ENCODE measurements at regions not wholly inside any gene's neighbourhood (a gene's known extent, or its start where the extent isn't known, plus 50 kb on each side); places are given as distances from the start of the nearest gene placed in this dataset.
"Not testable (repeated sequence)": the region's sequence is repeated elsewhere in the genome, so short reads cannot be mapped to it uniquely, and the experiment has no call there.

DNA sequence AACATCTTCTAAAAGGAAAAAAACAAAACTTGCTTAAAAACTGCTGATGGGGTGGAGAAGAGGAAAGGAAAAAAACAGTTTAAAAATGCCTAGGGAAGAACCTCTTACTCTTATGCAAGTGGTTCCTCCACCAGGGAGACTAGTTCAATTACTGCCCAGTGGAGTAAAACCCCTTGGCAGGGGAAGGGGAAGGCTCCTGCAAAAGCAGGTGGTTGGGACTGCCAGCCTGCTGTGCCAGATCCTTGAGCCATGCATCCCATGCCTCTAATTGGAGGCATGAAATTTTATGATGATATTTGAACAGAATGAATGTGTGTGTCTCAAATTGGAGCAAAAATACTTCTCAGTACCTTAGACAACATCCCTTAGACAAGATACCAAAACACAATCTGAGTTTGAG is 118.8 kb downstream of the FSCB start:
- FAIRE-seq: no peak
- no peak for DNase-seq (ENCODE audit: low spot score in 2 of 2)

DNA sequence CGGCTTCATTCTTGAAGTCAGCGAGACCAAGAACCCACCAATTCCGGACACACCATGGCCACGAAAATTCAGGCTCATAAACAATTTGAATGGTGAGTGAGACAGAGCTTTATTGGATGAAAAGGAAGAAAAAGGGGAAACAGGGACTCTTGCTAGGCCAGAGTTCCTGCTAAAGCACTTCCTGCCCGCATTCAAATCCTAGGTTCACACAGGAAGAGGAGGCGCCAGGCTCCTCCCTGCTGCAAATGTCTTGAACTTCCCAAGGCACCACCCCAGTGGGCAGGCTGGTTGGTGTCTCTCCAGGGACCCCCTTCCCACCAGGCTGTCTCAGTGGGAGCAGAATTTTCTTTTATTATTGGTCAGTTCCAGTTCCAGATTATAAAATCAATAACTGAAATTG is 121.2 kb downstream of the FSCB start:
- DNase-seq (ENCODE audit: low spot score in 2 of 2) (no peak), FAIRE-seq (no peak)

DNA sequence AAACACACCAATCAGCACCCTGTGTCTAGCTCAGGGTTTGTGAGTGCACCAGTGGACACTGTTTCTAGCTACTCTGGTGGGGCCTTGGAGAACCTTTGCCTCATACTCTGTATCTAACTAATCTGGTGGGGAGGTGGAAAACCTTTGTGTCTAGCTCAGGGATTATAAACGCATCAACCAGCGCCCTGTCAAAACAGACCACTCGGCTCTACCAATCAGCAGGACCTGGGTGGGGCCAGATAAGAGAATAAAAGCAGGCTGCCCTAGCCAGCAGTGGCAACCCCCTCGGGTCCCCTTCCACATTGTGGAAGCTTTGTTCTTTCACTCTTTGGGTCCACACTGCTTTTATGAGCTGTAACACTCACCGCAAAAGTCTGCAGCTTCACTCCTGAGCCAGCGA is 121.8 kb downstream of the FSCB start:
- FAIRE-seq: not testable (repeated sequence)

GRCh38 chr14:44384601-44385293 is 122.3 kb downstream of the FSCB start:
- FAIRE-seq; DNase-seq (ENCODE audit: low spot score in 2 of 2): not testable (repeated sequence)

More for the DNA sequence above, 121.8 kb downstream of the FSCB start:
- not testable (repeated sequence) for DNase-seq (ENCODE audit: low spot score in 2 of 2)

- no peak for FAIRE-seq
Measured at GRCh38 chr14:44384093-44384492, 123.0 kb downstream of the FSCB start.

GRCh38 chr14:44383636-44384035 is 123.4 kb downstream of the FSCB start:
- DNase-seq (ENCODE audit: low spot score in 2 of 2) (no peak), FAIRE-seq (no peak)

More at GRCh38 chr14:44384093-44384492, 123.0 kb downstream of the FSCB start:
- no peak for DNase-seq (ENCODE audit: low spot score in 2 of 2)

DNA sequence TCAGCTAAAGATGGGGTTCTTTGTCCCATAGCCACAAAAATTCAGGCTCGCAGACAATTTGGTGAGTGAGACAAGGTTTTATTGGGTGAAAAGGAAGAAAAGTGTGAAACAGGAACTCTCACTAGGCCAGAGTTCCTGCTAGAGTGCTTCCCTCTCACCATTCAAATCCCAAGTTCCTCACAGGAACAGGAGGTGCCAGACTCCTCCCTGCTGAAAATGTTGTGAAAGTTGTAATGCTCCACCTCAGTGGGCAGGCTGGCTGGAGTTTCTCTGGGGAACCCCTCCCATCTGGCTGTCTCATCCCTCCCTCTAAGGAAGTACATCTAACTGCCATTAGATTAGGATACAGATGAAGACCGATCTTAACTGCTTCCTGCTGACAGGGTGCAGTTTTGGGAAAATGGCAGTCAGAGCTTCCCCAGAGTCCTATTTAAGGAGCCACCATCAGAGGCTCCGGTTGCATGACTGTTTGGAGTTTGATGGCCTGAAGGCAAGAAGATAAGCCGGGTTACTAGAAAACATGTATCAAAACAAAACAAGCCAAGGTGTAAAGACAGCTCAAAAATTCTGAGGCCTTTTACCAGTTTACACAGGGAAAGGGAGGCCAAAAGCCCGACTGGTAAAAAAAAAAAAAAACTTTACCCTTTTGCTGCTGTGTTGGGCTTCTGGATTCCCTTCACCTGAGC is 127.6 kb downstream of the FSCB start:
- no peak for FAIRE-seq
- DNase-seq (ENCODE audit: low spot score in 2 of 2): no peak

GRCh38 chr14:44374906-44375305 is 132.2 kb downstream of the FSCB start:
- no peak for FAIRE-seq
- DNase-seq (ENCODE audit: low spot score in 2 of 2): no peak

GRCh38 chr14:44372807-44373489 is 134.1 kb downstream of the FSCB start:
- DNase-seq (ENCODE audit: low spot score in 2 of 2): no peak
- FAIRE-seq: no peak

- FAIRE-seq (no peak), DNase-seq (ENCODE audit: low spot score in 2 of 2) (no peak)
Measured at GRCh38 chr14:44372231-44372630, 134.9 kb downstream of the FSCB start.

DNA sequence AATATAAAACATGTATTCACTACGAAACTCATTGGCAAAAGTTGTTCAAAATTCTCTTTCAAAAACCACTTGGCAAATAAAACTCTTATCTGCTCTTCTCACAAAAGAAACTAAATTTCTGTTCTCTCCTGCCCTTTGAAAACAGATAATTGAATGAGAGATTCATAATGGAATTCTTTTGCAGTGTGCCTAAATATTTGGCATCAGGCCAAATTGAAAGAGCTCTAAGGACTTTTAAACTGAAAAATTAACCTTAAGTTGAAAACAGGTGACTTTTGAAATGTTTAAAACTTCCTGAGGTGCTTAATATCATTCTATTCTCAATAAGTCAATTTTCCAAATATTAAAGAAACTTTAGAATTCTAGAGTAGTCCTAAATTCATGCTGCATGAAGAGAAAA is 136.4 kb downstream of the FSCB start:
- FAIRE-seq: no peak

DNA sequence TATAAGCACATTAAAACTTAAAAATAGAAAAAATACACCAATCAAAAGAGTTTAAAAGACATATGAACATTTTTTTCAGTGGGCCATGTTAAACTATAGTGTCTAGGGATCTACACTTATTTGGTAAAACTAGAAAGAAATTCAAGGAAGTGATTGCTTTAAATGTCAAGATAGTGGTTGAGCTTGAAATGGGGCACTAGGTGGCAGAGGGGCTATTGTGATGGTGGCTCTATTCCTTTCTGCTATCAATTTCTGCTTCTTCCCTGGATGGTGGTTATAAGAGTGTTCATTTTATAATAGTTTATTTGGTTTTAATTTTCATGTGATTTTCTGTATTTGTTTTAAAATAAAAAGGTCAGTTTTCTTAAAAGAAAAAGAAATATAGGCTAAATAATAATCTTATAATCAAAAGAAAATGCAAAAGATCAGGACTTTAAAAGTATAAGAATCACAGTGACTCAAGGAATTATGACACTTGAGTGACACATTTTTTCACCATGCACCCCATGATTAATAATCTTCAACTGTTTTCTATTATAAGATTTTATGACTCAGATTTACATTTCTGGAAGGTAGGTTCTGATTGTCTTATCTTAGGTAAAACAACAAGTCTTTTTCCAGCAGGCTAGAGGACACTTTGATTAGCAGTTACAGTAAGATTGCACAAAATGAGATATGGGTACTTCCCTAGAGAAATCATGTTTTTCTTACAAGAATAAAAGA is 137.5 kb downstream of the FSCB start:
- no peak for FAIRE-seq

More for the DNA sequence above, 136.4 kb downstream of the FSCB start:
- DNase-seq (ENCODE audit: low spot score in 2 of 2): no peak

GRCh38 chr14:44361083-44361482 is 146.0 kb downstream of the FSCB start:
- FAIRE-seq (no peak), DNase-seq (ENCODE audit: low spot score in 2 of 2) (no peak)

More for the DNA sequence above, 137.5 kb downstream of the FSCB start:
- no peak for DNase-seq (ENCODE audit: low spot score in 2 of 2)

DNA sequence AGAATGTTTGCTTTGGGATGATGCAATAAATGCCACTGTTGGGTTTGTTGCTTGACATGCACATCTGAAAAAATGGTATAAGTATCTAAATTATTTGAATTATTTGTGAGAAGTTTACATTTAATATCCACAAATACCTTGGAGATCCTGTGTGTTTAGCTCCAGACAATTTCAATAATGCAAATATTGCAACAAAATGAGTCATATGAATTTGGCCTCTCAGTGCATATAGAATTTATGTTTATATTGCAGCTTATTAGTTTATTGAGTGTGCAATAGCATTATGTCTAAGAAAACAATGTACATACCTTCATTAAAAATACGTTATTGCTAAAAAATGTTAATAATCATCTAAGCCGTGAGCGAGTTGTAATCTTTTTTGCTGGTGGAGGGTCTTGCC is 153.3 kb downstream of the FSCB start:
- no peak for FAIRE-seq

GRCh38 chr14:44352201-44352600 is 154.9 kb downstream of the FSCB start:
- no peak for DNase-seq (ENCODE audit: low spot score in 2 of 2)
- no peak for FAIRE-seq

More for the DNA sequence above, 153.3 kb downstream of the FSCB start:
- DNase-seq (ENCODE audit: low spot score in 2 of 2): no peak

- DNase-seq (ENCODE audit: low spot score in 2 of 2): no peak
- no peak for FAIRE-seq
Measured at GRCh38 chr14:44347316-44347715, 159.8 kb downstream of the FSCB start.

GRCh38 chr14:44341116-44341515 is 166.0 kb downstream of the FSCB start:
- DNase-seq (ENCODE audit: low spot score in 2 of 2) (no peak), FAIRE-seq (no peak)

- no peak for DNase-seq (ENCODE audit: low spot score in 2 of 2)
- FAIRE-seq: no peak
Measured at GRCh38 chr14:44339862-44340261, 167.2 kb downstream of the FSCB start.

- DNase-seq (ENCODE audit: low spot score in 2 of 2): no peak
- FAIRE-seq: no peak
Measured at GRCh38 chr14:44339231-44339630, 167.9 kb downstream of the FSCB start.

GRCh38 chr14:44317441-44317746 is 189.7 kb downstream of the FSCB start:
- DNase-seq (ENCODE audit: low spot score in 2 of 2): no peak
- no peak for FAIRE-seq
